NCI-H1105 (cell line): ENCODE measurements at regions not wholly inside any gene's neighbourhood (a gene's known extent, or its start where the extent isn't known, plus 50 kb on each side); places are given as distances from the start of the nearest gene placed in this dataset.
"Not testable (repeated sequence)": the region's sequence is repeated elsewhere in the genome, so short reads cannot be mapped to it uniquely, and the experiment has no call there.

Experiments used
- DNase-seq: peaks from one replicate; lab custom pipeline; 2025; lab: John Stamatoyannopoulos, UW

GRCh38 chr1:244297087-244297486, 154.6 kb downstream of the ADSS2 start:
- DNase-seq: no peak

- DNase-seq: no peak
These were observed 154.1 kb downstream of the ADSS2 start for GRCh38 chr1:244297616-244298015.

GRCh38 chr1:244300029-244300375, 151.7 kb downstream of the ADSS2 start:
- not testable (repeated sequence) for DNase-seq

GRCh38 chr1:244301595-244302130, 150.0 kb downstream of the ADSS2 start:
- no peak for DNase-seq

- DNase-seq: no peak
These were observed 148.7 kb downstream of the ADSS2 start for GRCh38 chr1:244302876-244303609.

- no peak for DNase-seq
These were observed 148.1 kb downstream of the ADSS2 start for GRCh38 chr1:244303610-244303969.

GRCh38 chr1:244304156-244304555, 147.6 kb downstream of the ADSS2 start:
- no peak for DNase-seq

- no peak for DNase-seq
These were observed 147.1 kb downstream of the ADSS2 start for GRCh38 chr1:244304656-244305055.

- DNase-seq: no peak
These were observed 145.8 kb downstream of the ADSS2 start for GRCh38 chr1:244305776-244306341.

- DNase-seq: no peak
These were observed 145.2 kb downstream of the ADSS2 start for GRCh38 chr1:244306544-244306943.

GRCh38 chr1:244309191-244309590, 142.5 kb downstream of the ADSS2 start:
- DNase-seq: not testable (repeated sequence)

GRCh38 chr1:244311784-244312532, 139.8 kb downstream of the ADSS2 start:
- no peak for DNase-seq

GRCh38 chr1:244313346-244313745, 138.4 kb downstream of the ADSS2 start:
- no peak for DNase-seq

GRCh38 chr1:244314921-244315559, 136.7 kb downstream of the ADSS2 start:
- DNase-seq: no peak

GRCh38 chr1:244315996-244316395, 135.7 kb downstream of the ADSS2 start:
- no peak for DNase-seq

GRCh38 chr1:244316407-244316806, 135.3 kb downstream of the ADSS2 start:
- DNase-seq: no peak

- DNase-seq: no peak
These were observed 134.6 kb downstream of the ADSS2 start for GRCh38 chr1:244316986-244317655.

GRCh38 chr1:244318078-244318477, 133.6 kb downstream of the ADSS2 start:
- no peak for DNase-seq

- DNase-seq: no peak
These were observed 133.2 kb downstream of the ADSS2 start for GRCh38 chr1:244318512-244318911.

GRCh38 chr1:244319283-244320132, 132.2 kb downstream of the ADSS2 start:
- DNase-seq: no peak

GRCh38 chr1:244322181-244322580, 129.5 kb downstream of the ADSS2 start:
- no peak for DNase-seq
